Endothelial cell of umbilical vein (primary cell): ENCODE measurements at regions not wholly inside any gene's neighbourhood (a gene's known extent, or its start where the extent isn't known, plus 50 kb on each side); places are given as distances from the start of the nearest gene placed in this dataset.

ENCODE experiments used
- BruUV-seq: library from RNA; stranded (reverse); fragments of 400-500 nt; replicated peaks from 2 replicates; lab custom pipeline; 2021; lab: Mats Ljungman, UMichigan
- CTCF ChIA-PET: fragments of 300-600, 350-600 bp; sonication (Branson Sonifier 250); formaldehyde crosslinking; loops from one replicate; lab custom pipeline; 2021; ENCODE audit warnings: antibody characterized with exemption, inconsistent platforms; lab: Charles Lee
- POLR2A ChIA-PET: fragments of 300-600, 350-600 bp; sonication (Branson Sonifier 250); formaldehyde crosslinking; loops from one replicate; lab custom pipeline; 2021; ENCODE audit warnings: antibody characterized with exemption, inconsistent platforms; lab: Charles Lee
- DNase-seq: peaks from one replicate; pipeline ENCODE4 v3.0.0-alpha.2; 2011; ENCODE audit warnings: low read depth, low spot score
- FAIRE-seq: peaks from 2 replicates; lab custom pipeline; 2011; peaks lifted over from hg19 to GRCh38; lab: Jason Lieb, UNC
- H2AFZ ChIP-seq: 2 replicates; pipeline ENCODE4 v1.6.0; 2012; ENCODE audit warnings: low read depth, low read length, control low read depth, inconsistent platforms
- H3K27ac ChIP-seq: 2 replicates; pipeline ENCODE4 v1.5.1; 2011; ENCODE audit warnings: low read depth, mild to moderate bottlenecking, control low read depth, low read length, moderate library complexity; ENCODE audit not compliant: insufficient read depth
- H3K27me3 ChIP-seq, 2 experiments: 2 replicates each; pipeline versions ENCODE4 v1.6.0 to v1.6.1; 2011; ENCODE audit warnings: low read length in 2 of 2, mixed read lengths in 1 of 2; ENCODE audit not compliant: control insufficient read depth in 2 of 2, insufficient read depth in 2 of 2
- H3K36me3 ChIP-seq, 2 experiments: 2 replicates in 1 of 2; 3 replicates in 1 of 2; pipeline ENCODE4 v1.5.1; 2011; ENCODE audit warnings: low read length in 2 of 2, mild to moderate bottlenecking in 1 of 2, moderate library complexity in 1 of 2; ENCODE audit not compliant: control insufficient read depth in 2 of 2, insufficient read depth in 2 of 2; ENCODE audit errors: extremely low read depth in 1 of 2
- H3K4me1 ChIP-seq: 3 replicates; pipeline ENCODE4 v1.5.1; 2011; ENCODE audit warnings: mild to moderate bottlenecking, low read length; ENCODE audit not compliant: control insufficient read depth, insufficient read depth; ENCODE audit errors: extremely low read depth
- H3K4me2 ChIP-seq: 2 replicates; pipeline ENCODE4 v1.6.1; 2011; ENCODE audit warnings: low read length, control low read depth, mixed read lengths; ENCODE audit not compliant: insufficient read depth
- H3K4me3 ChIP-seq, 3 experiments: fragments of 200-600 bp in 1 of 3; sonication (generic), shearing (Covaris generic) in 1 of 3; replicated peaks in 1 of 3; 2 replicates each; pipeline ENCODE4 v1.5.1; 2011 to 2016; ENCODE audit warnings: control low read depth in 3 of 3, low read length in 3 of 3, mild to moderate bottlenecking in 2 of 3, inconsistent platforms in 1 of 3, low read depth in 1 of 3, moderate library complexity in 1 of 3; ENCODE audit not compliant: insufficient read depth in 1 of 3
- H3K79me2 ChIP-seq: 2 replicates; pipeline ENCODE4 v1.6.0; 2012; ENCODE audit warnings: low read length, inconsistent platforms; ENCODE audit not compliant: control insufficient read depth, insufficient read depth
- H3K9ac ChIP-seq: replicated peaks from 2 replicates; pipeline ENCODE3; 2011; ENCODE audit warnings: low read length, control low read depth; ENCODE audit not compliant: insufficient read depth; ENCODE audit errors: extremely low read depth
- H3K9me1 ChIP-seq: replicated peaks from 3 replicates; pipeline ENCODE4 v1.6.0; 2011; ENCODE audit warnings: mild to moderate bottlenecking, low read length; ENCODE audit not compliant: control insufficient read depth, insufficient read depth; ENCODE audit errors: extremely low read depth
- H3K9me3 ChIP-seq: replicated peaks from 2 replicates; pipeline ENCODE4 v1.5.1; 2012; ENCODE audit warnings: low read length, inconsistent platforms; ENCODE audit not compliant: control insufficient read depth, insufficient read depth
- H4K20me1 ChIP-seq: replicated peaks from 2 replicates; pipeline ENCODE3; 2011; ENCODE audit warnings: mild to moderate bottlenecking, low read length; ENCODE audit not compliant: control insufficient read depth, insufficient read depth; ENCODE audit errors: extremely low read depth
- CTCF ChIP-seq, 2 donors: IDR thresholded peaks; 1 replicate in 1 of 2; 2 replicates in 1 of 2; pipeline ENCODE4 v1.5.1; 2011; ENCODE audit warnings: low read length in 2 of 2, mild to moderate bottlenecking in 2 of 2, moderate library complexity in 2 of 2, control low read depth in 1 of 2, inconsistent platforms in 1 of 2, low read depth in 1 of 2; ENCODE audit not compliant: insufficient read depth in 1 of 2; ENCODE audit errors: extremely low read depth in 1 of 2
- EZH2 ChIP-seq: IDR thresholded peaks from 2 replicates; pipeline ENCODE4 v1.6.1; 2012; ENCODE audit warnings: borderline replicate concordance, low read depth, mild to moderate bottlenecking, moderate library complexity, low read length, inconsistent platforms; ENCODE audit not compliant: severe bottlenecking
- FOS ChIP-seq: IDR thresholded peaks from 2 replicates; pipeline ENCODE4 v1.6.1; 2011; ENCODE audit warnings: mild to moderate bottlenecking, low read length, moderate library complexity, borderline replicate concordance; ENCODE audit not compliant: insufficient read depth
- GATA2 ChIP-seq: IDR thresholded peaks from 2 replicates; pipeline ENCODE4 v1.7.0; 2011; ENCODE audit warnings: low read depth, mild to moderate bottlenecking, moderate library complexity, mixed read lengths, low read length; ENCODE audit not compliant: insufficient read length, insufficient read depth
- JUN ChIP-seq: IDR thresholded peaks from 2 replicates; pipeline ENCODE4 v1.6.1; 2011; ENCODE audit warnings: borderline replicate concordance, low read depth; ENCODE audit not compliant: insufficient read length, insufficient read depth
- MAX ChIP-seq: IDR thresholded peaks from 2 replicates; pipeline ENCODE4 v1.6.1; 2011; ENCODE audit not compliant: insufficient read depth, insufficient read length
- MYC ChIP-seq: IDR thresholded peaks from one replicate; pipeline ENCODE4 v1.6.1; 2011; ENCODE audit warnings: mild to moderate bottlenecking, low read depth, low read length
- POLR2A ChIP-seq: IDR thresholded peaks from 2 replicates; pipeline ENCODE4 v1.6.1; 2012; ENCODE audit warnings: low read depth, mild to moderate bottlenecking, control low read depth, low read length
- POLR2AphosphoS5 ChIP-seq: IDR thresholded peaks from 2 replicates; pipeline ENCODE4 v1.6.1; 2012; ENCODE audit warnings: low read depth, mild to moderate bottlenecking, control low read depth, low read length, moderate library complexity; ENCODE audit not compliant: insufficient read depth
- dilution Hi-C: fragments of 300-500 bp; cut with MboI; formaldehyde crosslinking; loops from one replicate; pipeline ENCODE4 v1.15.0; 2019; ENCODE audit warnings: low sequenced_read_pairs; ENCODE audit not compliant: extremely low pct_ligation_motif_present
- intact Hi-C: fragments of 100-400 bp; cut with micrococcal nuclease; formaldehyde crosslinking; loops from one replicate; pipeline ENCODE4 v1.10.0; 2022

GRCh38 chr18:30682672-30683071, 359.9 kb downstream of the DSC3 start:
- Histone ChIP-seq H3K9ac (no peak overlapping the region), H3K4me1 (no peaks in the 10 kb centered on the region), H3K27ac (no peak overlapping the region), H3K9me1 (no peaks in the 10 kb centered on the region), H3K79me2 (no peaks in the 10 kb centered on the region), H3K4me3 (no peak overlapping the region), H3K36me3 (no peaks in the 10 kb centered on the region), H4K20me1 (no peaks in the 10 kb centered on the region), H3K9me3 (peaks cover 2% of the 10 kb centered on the region), H3K27me3 (no peaks in the 10 kb centered on the region), H2AFZ (no peak overlapping the region), H3K4me2 (no peak overlapping the region)
- dilution Hi-C loops (no loop called here), intact Hi-C loops (no loop called here)
- ChIA-PET CTCF (no interaction called here), POLR2A (no interaction called here)
- no peak for DNase-seq
- FAIRE-seq, result no peak
- TF ChIP-seq FOS, result no peak
- TF ChIP-seq GATA2, result no peak
- no peak for TF ChIP-seq MAX
- TF ChIP-seq MYC, result no peak
- no peak for TF ChIP-seq JUN
- TF ChIP-seq CTCF (IDR thresholded peaks at IDR 0.05; ENCODE audit: extremely low read depth in 1 of 2, insufficient read depth in 1 of 2, low read depth in 1 of 2, low read length in 2 of 2), result no peak
- no peak for TF ChIP-seq POLR2AphosphoS5
- no peak for TF ChIP-seq EZH2
- no peak for TF ChIP-seq POLR2A
- BruUV-seq, result no TSS peak
